Heart right ventricle (tissue), 16 donors: ENCODE measurements at regions not wholly inside any gene's neighbourhood (a gene's known extent, or its start where the extent isn't known, plus 50 kb on each side); places are given as distances from the start of the nearest gene placed in this dataset.

ENCODE experiments used
- ATAC-seq, 8 donors: fragments of 200-7000 bp; cut with Tn5 transposase; one replicate each; pipeline ENCODE4 v1.9.1; 2020; ENCODE audit warnings: mild to moderate bottlenecking in 8 of 8, moderate library complexity in 8 of 8, moderate number of reproducible peaks in 1 of 8
- DNase-seq, 2 donors: peaks; one replicate each; pipeline ENCODE4 v3.0.0-alpha.2; 2020
- H3K27ac ChIP-seq, 10 donors: fragments of 200-600 bp; sonication (generic) in 2 of 10; one replicate each; pipeline versions ENCODE4 v1.5.0 to v1.8.0; 2020 to 2022; ENCODE audit warnings: mild to moderate bottlenecking in 3 of 10
- H3K27me3 ChIP-seq, 7 donors: fragments of 200-600 bp; one replicate each; pipeline ENCODE4 v1.8.0; 2021 to 2022; ENCODE audit warnings: mild to moderate bottlenecking in 2 of 7
- H3K36me3 ChIP-seq, 9 donors: fragments of 200-600 bp; sonication (generic) in 1 of 9; one replicate each; pipeline versions ENCODE4 v1.5.0 to v1.8.0; 2020 to 2022; ENCODE audit warnings: mild to moderate bottlenecking in 2 of 9
- H3K4me1 ChIP-seq, 9 donors: fragments of 200-600 bp; sonication (generic) in 1 of 9; one replicate each; pipeline versions ENCODE4 v1.5.0 to v1.8.0; 2020 to 2022; ENCODE audit warnings: mild to moderate bottlenecking in 4 of 9
- H3K4me3 ChIP-seq, 10 donors: fragments of 200-600 bp; sonication (generic) in 2 of 10; one replicate each; pipeline versions ENCODE4 v1.5.0 to v1.8.0; 2020 to 2022; ENCODE audit warnings: mild to moderate bottlenecking in 7 of 10, moderate library complexity in 2 of 10
- H3K9me3 ChIP-seq, 11 donors: fragments of 200-600 bp in 10 of 11; sonication (generic) in 2 of 11; one replicate each; pipeline versions ENCODE4 v1.5.0 to v1.8.0; 2013 to 2022; ENCODE audit warnings: mild to moderate bottlenecking in 2 of 11, control low read depth in 1 of 11, moderate library complexity in 1 of 11
- WGBS, 2 donors: extraction: QIAGEN DNeasy Blood & Tissue Kit; methylation state at CpG; one replicate each; pipeline ENCODE4 v1.1.7; 2013; ENCODE audit warnings: inconsistent platforms in 1 of 2; 5-methylcytosine and 5-hydroxymethylcytosine counted together
- intact Hi-C, 10 donors: fragments of 100-400 bp; cut with DNase I; formaldehyde crosslinking; loops; one replicate each; pipeline versions ENCODE4 v1.11.1 to v1.14.2; 2022
- TF ChIP-seq, protein P1 (sequence below), 9 donors: fragments of 200-600 bp; sonication (generic) in 2 of 9; IDR thresholded peaks; one replicate each; pipeline versions ENCODE4 v1.5.0 to v1.8.0; 2021 to 2022; ENCODE audit warnings: antibody characterized with exemption in 9 of 9, mild to moderate bottlenecking in 5 of 9, moderate library complexity in 1 of 9
- donor health status: Arrhythmogenic right ventricular cardiomyopathy.
- donor health status: ischemic (EF 13 %, LVEDD 7.1; RV severe dilation, severe dysfunction).
- donor health status: healthy with polysubstance abuse.
- donor health status: DM: no; HTN: yes; CAD: no.
- donor health status: DM: no; HTN: no; CAD: no.
- donor health status: ischemic (EF 25% LVEDD 6.9; RV normal size, moderate dysfunction).
- donor health status: ischemic (EF 25% LVEDD 5.7; RV mildly dilated, moderate dysfunction).
- donor health status: healthy.
- donor health status: DM: yes; HTN: yes; CAD: no.
- donor health status: Ischemic cardiomyopathy.
- donor health status: ischemic (EF 35%, LVEDD 5.7; RV mildly dilated, moderate dysfunction).
- donor health status: nonischemic (EF 11% LVEDD 7.7; RV severe dilation, severe dysfunction).
- donor health status: DM: yes; HTN: yes; CAD: no.
- donor health status: PGD.
- donor health status: ischemic (EF 29% LVEDD 5.4; RV normal size, mild dysfunction).
- donor health status: nonischemic (EF 23%, LVEDD 6.1; RV moderate dilation, normal function).

DNA sequence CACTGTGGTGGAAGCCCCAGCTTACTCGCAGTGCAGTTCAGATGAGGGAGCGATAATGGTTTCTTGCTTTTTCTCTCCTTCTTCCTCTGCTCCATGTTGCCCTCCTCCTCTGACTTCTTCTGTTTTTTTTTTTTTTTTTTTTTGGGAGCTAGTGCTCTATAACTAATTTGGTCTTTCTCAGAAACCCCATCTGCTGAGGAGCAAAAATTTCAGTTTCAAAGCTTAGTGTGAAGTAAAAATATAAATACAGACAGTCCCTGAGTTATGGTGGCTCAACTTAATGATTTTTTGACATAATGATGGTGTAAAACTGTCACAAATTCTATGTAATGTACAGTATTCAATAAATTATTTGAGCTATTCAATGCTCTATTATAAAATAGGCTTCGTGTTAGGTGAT is 120.7 kb downstream of the TBX19 start:
- DNase-seq (no peak), ATAC-seq (no peak)
- H3K36me3 ChIP-seq: no peaks in the 10 kb centered on the region
- WGBS, 2 donors: 90 to 93% methylated on average over 3 of the region's 3 CpGs
- no peak overlapping the region for H3K4me3 ChIP-seq
- no peak overlapping the region for H3K27ac ChIP-seq
- peaks cover 0 to 6% (median 0%) of the 10 kb centered on the region in 9 donors for H3K4me1 ChIP-seq
- H3K27me3 ChIP-seq: peaks cover 0 to 3% (median 0%) of the 10 kb centered on the region in 7 donors
- intact Hi-C loops: loop anchor here in 1 of 10 donors (10.0 kb wide), 1 partner anchor 1543 kb away; no protein-coding TSS in a partner anchor
- TF ChIP-seq, protein P1, sequence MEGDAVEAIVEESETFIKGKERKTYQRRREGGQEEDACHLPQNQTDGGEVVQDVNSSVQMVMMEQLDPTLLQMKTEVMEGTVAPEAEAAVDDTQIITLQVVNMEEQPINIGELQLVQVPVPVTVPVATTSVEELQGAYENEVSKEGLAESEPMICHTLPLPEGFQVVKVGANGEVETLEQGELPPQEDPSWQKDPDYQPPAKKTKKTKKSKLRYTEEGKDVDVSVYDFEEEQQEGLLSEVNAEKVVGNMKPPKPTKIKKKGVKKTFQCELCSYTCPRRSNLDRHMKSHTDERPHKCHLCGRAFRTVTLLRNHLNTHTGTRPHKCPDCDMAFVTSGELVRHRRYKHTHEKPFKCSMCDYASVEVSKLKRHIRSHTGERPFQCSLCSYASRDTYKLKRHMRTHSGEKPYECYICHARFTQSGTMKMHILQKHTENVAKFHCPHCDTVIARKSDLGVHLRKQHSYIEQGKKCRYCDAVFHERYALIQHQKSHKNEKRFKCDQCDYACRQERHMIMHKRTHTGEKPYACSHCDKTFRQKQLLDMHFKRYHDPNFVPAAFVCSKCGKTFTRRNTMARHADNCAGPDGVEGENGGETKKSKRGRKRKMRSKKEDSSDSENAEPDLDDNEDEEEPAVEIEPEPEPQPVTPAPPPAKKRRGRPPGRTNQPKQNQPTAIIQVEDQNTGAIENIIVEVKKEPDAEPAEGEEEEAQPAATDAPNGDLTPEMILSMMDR (IDR thresholded peaks at IDR 0.05): no peak
- H3K9me3 ChIP-seq: peaks cover 0 to 5% (median 0%) of the 10 kb centered on the region in 11 donors

DNA sequence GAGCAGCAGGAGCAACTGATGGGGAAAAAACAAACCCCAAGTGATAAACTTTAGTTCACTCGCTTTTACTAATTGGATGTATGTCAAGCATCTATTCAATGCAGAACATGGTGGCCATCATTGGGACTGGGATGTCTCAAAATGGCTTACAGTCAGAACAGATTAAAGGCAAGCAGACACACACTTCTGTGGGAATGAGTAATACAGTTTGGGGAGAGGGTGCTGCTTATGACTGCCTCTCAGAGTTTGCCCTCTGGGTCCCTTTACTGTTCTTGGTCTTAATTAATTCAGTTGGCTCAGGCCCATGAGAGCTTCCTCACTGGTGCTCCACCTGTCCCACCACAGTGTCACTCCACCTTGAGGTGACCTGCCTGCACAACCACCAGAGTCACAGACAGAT is 119.5 kb downstream of the TBX19 start:
- no peak overlapping the region for H3K4me3 ChIP-seq
- DNase-seq (no peak), ATAC-seq (no peak)
- intact Hi-C loops: loop anchor here in 1 of 10 donors (10.0 kb wide), 1 partner anchor 1545 kb away; no protein-coding TSS in a partner anchor
- no peaks in the 10 kb centered on the region for H3K9me3 ChIP-seq
- no peaks in the 10 kb centered on the region for H3K36me3 ChIP-seq
- H3K27me3 ChIP-seq: peaks cover 0 to 3% (median 0%) of the 10 kb centered on the region in 7 donors
- TF ChIP-seq, protein P1 (IDR thresholded peaks at IDR 0.05): no peak
- 96 to 98% methylated on average over 1 of the region's 1 CpG for WGBS, 2 donors
- peaks cover 0 to 6% (median 0%) of the 10 kb centered on the region in 9 donors for H3K4me1 ChIP-seq
- H3K27ac ChIP-seq: no peak overlapping the region

DNA sequence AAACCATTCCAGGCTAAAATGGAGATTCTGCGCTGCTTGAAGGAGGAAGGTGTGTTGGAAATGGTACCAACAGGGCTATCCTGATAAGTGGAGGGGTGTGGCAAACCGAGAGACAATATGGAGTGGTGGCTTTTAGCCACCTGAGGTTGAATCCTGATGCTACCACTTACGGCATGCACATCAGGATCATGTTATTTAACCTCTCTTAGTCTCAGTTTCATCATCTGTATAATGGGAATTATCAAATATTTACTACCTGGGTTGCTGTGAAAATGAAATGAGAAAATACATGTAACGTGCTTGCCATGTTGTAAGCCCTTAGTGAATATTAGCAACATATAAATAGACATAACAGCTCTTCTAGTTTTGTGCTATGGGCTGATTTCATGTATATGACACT is 117.1 kb downstream of the TBX19 start:
- H3K4me3 ChIP-seq: no peak overlapping the region
- no peak overlapping the region for H3K27ac ChIP-seq
- TF ChIP-seq, protein P1 (IDR thresholded peaks at IDR 0.05): no peak
- 88 to 91% methylated on average over 4 of the region's 4 CpGs for WGBS, 2 donors
- peaks cover 0 to 3% (median 0%) of the 10 kb centered on the region in 7 donors for H3K27me3 ChIP-seq
- H3K36me3 ChIP-seq: no peaks in the 10 kb centered on the region
- intact Hi-C loops: no loop called here
- H3K4me1 ChIP-seq: peaks cover 0 to 6% (median 0%) of the 10 kb centered on the region in 9 donors
- DNase-seq (no peak), ATAC-seq (no peak)
- H3K9me3 ChIP-seq: no peaks in the 10 kb centered on the region

DNA sequence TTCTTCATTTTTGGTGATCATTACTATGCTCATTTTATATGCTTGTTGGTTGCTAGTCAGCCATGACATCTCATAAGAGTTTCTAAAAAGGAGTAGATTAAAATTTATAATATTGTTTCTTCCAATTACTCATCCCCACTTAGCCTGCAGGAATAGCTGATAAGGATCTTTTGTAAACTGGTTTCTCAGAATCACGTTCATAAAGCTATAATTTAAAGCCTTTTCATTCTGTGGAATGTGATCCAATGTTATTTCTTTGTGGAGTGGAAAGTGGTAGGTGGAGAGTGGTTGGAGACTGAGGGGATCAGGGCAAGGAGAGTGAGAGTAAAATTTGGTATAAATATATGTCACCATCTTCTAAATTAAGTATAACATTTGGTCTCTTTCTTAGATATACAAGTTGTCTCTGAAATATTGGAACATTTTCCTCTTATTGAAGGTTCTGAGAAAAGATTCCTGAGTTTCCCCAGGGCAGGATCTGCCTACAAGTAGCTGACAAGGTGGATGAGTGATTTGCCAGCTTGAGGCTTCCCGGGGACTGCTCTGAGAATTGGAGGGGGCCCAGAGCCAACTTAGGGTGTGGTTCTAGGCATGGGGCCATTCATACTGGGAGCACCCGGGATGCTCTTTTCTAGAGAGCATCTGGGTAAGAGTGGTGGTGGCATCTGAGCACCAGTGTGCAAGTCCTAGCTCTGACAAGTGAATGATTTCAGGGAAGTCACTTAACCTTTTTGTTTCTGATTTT is 116.4 kb downstream of the TBX19 start:
- H3K4me3 ChIP-seq: no peak overlapping the region
- no peaks in the 10 kb centered on the region for H3K36me3 ChIP-seq
- peaks cover 0 to 3% (median 0%) of the 10 kb centered on the region in 7 donors for H3K27me3 ChIP-seq
- 32 to 35% methylated on average over 3 of the region's 3 CpGs for WGBS, 2 donors
- intact Hi-C loops: no loop called here
- H3K4me1 ChIP-seq: peaks cover 0 to 6% (median 0%) of the 10 kb centered on the region in 9 donors
- no peak overlapping the region for H3K27ac ChIP-seq
- ATAC-seq (no peak), DNase-seq (no peak)
- TF ChIP-seq, protein P1 (IDR thresholded peaks at IDR 0.05): no peak
- no peaks in the 10 kb centered on the region for H3K9me3 ChIP-seq
